GM10266 (cell line): ENCODE measurements at regions not wholly inside any gene's neighbourhood (a gene's known extent, or its start where the extent isn't known, plus 50 kb on each side); places are given as distances from the start of the nearest gene placed in this dataset.

Source experiments
- DNase-seq: peaks from one replicate; pipeline ENCODE4 v3.0.0; 2012; ENCODE audit errors: extremely low spot score
- CTCF ChIP-seq: IDR thresholded peaks from 2 replicates; pipeline ENCODE4 v1.5.1; 2012; ENCODE audit warnings: mild to moderate bottlenecking, low read depth; ENCODE audit not compliant: control insufficient read depth, insufficient read depth; ENCODE audit errors: missing control alignments

- peak; percentile 75 for DNase-seq
These were observed 160.3 kb downstream of the INO80D start for GRCh38 chr2:205925373-205926337.

GRCh38 chr2:205924676-205925075, 161.3 kb downstream of the INO80D start:
- TF ChIP-seq CTCF = no peak
- no peak for DNase-seq

More at GRCh38 chr2:205925373-205926337, 160.3 kb downstream of the INO80D start:
- peak; percentile 93 for TF ChIP-seq CTCF

- no peak for DNase-seq
- no peak for TF ChIP-seq CTCF
These were observed 170.8 kb downstream of the INO80D start for GRCh38 chr2:205915130-205915524.

GRCh38 chr2:205914213-205915129, 171.5 kb downstream of the INO80D start:
- no peak for DNase-seq
- no peak for TF ChIP-seq CTCF

GRCh38 chr2:205913668-205914067, 172.3 kb downstream of the INO80D start:
- no peak for DNase-seq
- TF ChIP-seq CTCF = no peak

- DNase-seq = no peak
- TF ChIP-seq CTCF = no peak
These were observed 174.7 kb downstream of the INO80D start for GRCh38 chr2:205911306-205911705.

- DNase-seq = no peak
- no peak for TF ChIP-seq CTCF
These were observed 176.8 kb downstream of the INO80D start for GRCh38 chr2:205909184-205909572.
